SK-N-SH (cell line): ENCODE measurements at regions not wholly inside any gene's neighbourhood (a gene's known extent, or its start where the extent isn't known, plus 50 kb on each side); places are given as distances from the start of the nearest gene placed in this dataset.
A peak's percentile ranks its signal among the peaks of the same experiment; 100 is the strongest.

Source experiments
- CTCF ChIA-PET: fragments of 300-600, 350-600 bp; formaldehyde crosslinking; extraction: SDS; loops from one replicate; lab custom pipeline; 2021; lab: Yijun Ruan, JAX
- POLR2A ChIA-PET: fragments of 350-600 bp; sonication (Branson Sonifier 250); formaldehyde crosslinking; extraction: SDS; loops from one replicate; lab custom pipeline; 2020; ENCODE audit warnings: antibody characterized with exemption, inconsistent platforms; lab: Yijun Ruan, JAX
- DNase-seq: peaks from one replicate; pipeline ENCODE4 v3.0.0; 2012
- H2AFZ ChIP-seq: fragments of 200-600 bp; sonication (generic); 2 replicates; pipeline ENCODE4 v1.8.1; 2016; ENCODE audit warnings: antibody characterized with exemption, mild to moderate bottlenecking, low read depth
- H3F3A ChIP-seq: fragments of 200-600 bp; sonication (generic); replicated peaks from 2 replicates; pipeline ENCODE3; 2016; ENCODE audit warnings: antibody characterized with exemption, mild to moderate bottlenecking; ENCODE audit not compliant: insufficient read depth
- H3K27ac ChIP-seq, 2 experiments: fragments of 200-500 bp in 1 of 2; fragments of 200-600 bp in 1 of 2; sonication (Bioruptor generic) in 1 of 2; sonication (generic), shearing (Covaris generic) in 1 of 2; 2 replicates each; pipeline versions ENCODE4 v1.5.1 to v1.6.1; 2014 to 2016; ENCODE audit warnings: low read depth in 2 of 2, inconsistent platforms in 1 of 2, low read length in 1 of 2, mild to moderate bottlenecking in 1 of 2, mixed read lengths in 1 of 2
- H3K27me3 ChIP-seq: fragments of 200-600 bp; sonication (generic), shearing (Covaris generic); 2 replicates; pipeline ENCODE4 v1.6.1; 2016; ENCODE audit warnings: mixed run types; ENCODE audit not compliant: insufficient read depth
- H3K36me3 ChIP-seq, 2 experiments: fragments of 200-500 bp in 1 of 2; fragments of 200-600 bp in 1 of 2; sonication (Bioruptor generic) in 1 of 2; sonication (generic) in 1 of 2; replicated peaks in 1 of 2; 2 replicates each; pipeline versions ENCODE3 to v1.5.1; 2014 to 2016; ENCODE audit warnings: low read length in 1 of 2, mild to moderate bottlenecking in 1 of 2; ENCODE audit not compliant: insufficient read depth in 2 of 2, control insufficient read depth in 1 of 2
- H3K4me1 ChIP-seq, 2 experiments: fragments of 200-500 bp in 1 of 2; fragments of 200-600 bp in 1 of 2; sonication (Bioruptor generic) in 1 of 2; sonication (generic), shearing (Covaris generic) in 1 of 2; 2 replicates each; pipeline versions ENCODE4 v1.5.1 to v1.6.1; 2014 to 2016; ENCODE audit warnings: low read depth in 1 of 2, low read length in 1 of 2, mixed run types in 1 of 2; ENCODE audit not compliant: insufficient read depth in 2 of 2, control insufficient read depth in 1 of 2
- H3K4me2 ChIP-seq: fragments of 200-600 bp; sonication (generic), shearing (Covaris generic); 2 replicates; pipeline ENCODE4 v1.6.1; 2017; ENCODE audit warnings: mixed run types
- H3K4me3 ChIP-seq, 2 experiments: fragments of 200-500 bp in 1 of 2; fragments of 200-600 bp in 1 of 2; sonication (Bioruptor generic) in 1 of 2; sonication (generic), shearing (Covaris generic) in 1 of 2; 2 replicates each; pipeline versions ENCODE4 v1.5.1 to v1.8.1; 2014 to 2016; ENCODE audit warnings: low read depth in 2 of 2, inconsistent platforms in 1 of 2, low read length in 1 of 2, mild to moderate bottlenecking in 1 of 2, mixed read lengths in 1 of 2, moderate library complexity in 1 of 2
- H3K79me2 ChIP-seq: fragments of 200-600 bp; sonication (generic); 2 replicates; pipeline ENCODE4 v1.8.1; 2017; ENCODE audit warnings: mild to moderate bottlenecking; ENCODE audit not compliant: insufficient read depth
- H3K9ac ChIP-seq: fragments of 200-600 bp; sonication (generic); 2 replicates; pipeline ENCODE4 v1.6.1; 2017; ENCODE audit warnings: mixed run types
- H3K9me2 ChIP-seq: fragments of 200-600 bp; sonication (generic); 2 replicates; pipeline ENCODE4 v1.6.1; 2017; ENCODE audit warnings: mixed run types
- H3K9me3 ChIP-seq: fragments of 200-600 bp; sonication (generic); 2 replicates; pipeline ENCODE4 v1.6.1; 2017; ENCODE audit warnings: mixed run types, mild to moderate bottlenecking, moderate library complexity
- H4K20me1 ChIP-seq: fragments of 200-600 bp; sonication (generic); 2 replicates; pipeline ENCODE4 v1.6.1; 2017; ENCODE audit warnings: mild to moderate bottlenecking, mixed run types; ENCODE audit not compliant: insufficient read depth
- ELF1 ChIP-seq: IDR thresholded peaks from 2 replicates; pipeline ENCODE4 v1.4.0; 2012
- EZH2phosphoT487 ChIP-seq: fragments of 200-600 bp; sonication (generic); IDR thresholded peaks from 2 replicates; pipeline ENCODE4 v1.6.1; 2017; ENCODE audit warnings: low read depth, mixed run types, mild to moderate bottlenecking, antibody characterized with exemption, moderate library complexity, borderline replicate concordance
- FOXM1 ChIP-seq: IDR thresholded peaks from 2 replicates; pipeline ENCODE4 v1.4.0; 2012; ENCODE audit warnings: low read depth, mild to moderate bottlenecking
- GABPA ChIP-seq: IDR thresholded peaks from 2 replicates; pipeline ENCODE4 v1.4.0; 2012; ENCODE audit warnings: low read depth, mild to moderate bottlenecking
- GATA2 ChIP-seq: sonication (generic); formaldehyde crosslinking; IDR thresholded peaks from 2 replicates; pipeline ENCODE4 v1.5.0; 2020; ENCODE audit warnings: mild to moderate bottlenecking, missing genetic modification reagents
- MEF2A ChIP-seq: IDR thresholded peaks from 2 replicates; pipeline ENCODE4 v1.4.0; 2012; ENCODE audit warnings: low read depth, borderline replicate concordance
- POLR2AphosphoS5 ChIP-seq: IDR thresholded peaks from 2 replicates; pipeline ENCODE4 v1.6.1; 2012; ENCODE audit warnings: low read depth, low read length
- RXRA ChIP-seq: IDR thresholded peaks from 2 replicates; pipeline ENCODE4 v1.4.0; 2012; ENCODE audit warnings: low read depth, mild to moderate bottlenecking, borderline replicate concordance
- SIN3A ChIP-seq: IDR thresholded peaks from 2 replicates; pipeline ENCODE4 v1.6.1; 2012; ENCODE audit warnings: low read depth, mild to moderate bottlenecking, low read length, moderate library complexity, borderline replicate concordance
- TAF1 ChIP-seq: IDR thresholded peaks from 2 replicates; pipeline ENCODE4 v1.6.1; 2012; ENCODE audit warnings: low read depth, mild to moderate bottlenecking, low read length, moderate library complexity, borderline replicate concordance
- USF1 ChIP-seq: IDR thresholded peaks from 2 replicates; pipeline ENCODE4 v1.4.0; 2012; ENCODE audit warnings: low read depth, borderline replicate concordance
- USF2 ChIP-seq: fragments of 150-350 bp; IDR thresholded peaks from 2 replicates; pipeline ENCODE4 v1.6.1; 2017; ENCODE audit warnings: antibody characterized with exemption, low read length, low read depth, borderline replicate concordance
- ZBTB33 ChIP-seq: IDR thresholded peaks from 2 replicates; pipeline ENCODE4 v1.4.0; 2012; ENCODE audit warnings: low read depth, borderline replicate concordance
- WGBS: methylation state at CpG from one replicate; pipeline ENCODE4 v1.1.6; 2017; ENCODE audit warnings: low lambda C conversion rate; 5-methylcytosine and 5-hydroxymethylcytosine counted together

GRCh38 chr9:108441726-108442125, 414.1 kb downstream of the ACTL7B start:
- Histone ChIP-seq H3K9me3 (no peaks in the 10 kb centered on the region), H4K20me1 (no peaks in the 10 kb centered on the region), H3K4me2 (no peak overlapping the region), H3K79me2 (no peaks in the 10 kb centered on the region), H3K4me1 (peaks cover 0 to 26% of the 10 kb centered on the region in 2 experiments), H3K27ac (peak overlapping the region in 1 of 2 experiments; percentile 99; a peak in 1 of 4 replicates), H2AFZ (no peak overlapping the region), H3K9me2 (no peaks in the 10 kb centered on the region), H3K4me3 (no peak overlapping the region), H3K27me3 (no peaks in the 10 kb centered on the region), H3K36me3 (no peaks in the 10 kb centered on the region), H3K9ac (no peak overlapping the region), H3F3A (peaks cover 45% of the 10 kb centered on the region)
- ChIA-PET POLR2A (no interaction called here), CTCF (no interaction called here)
- TF ChIP-seq MEF2A = no peak
- TF ChIP-seq RXRA = no peak
- no peak for TF ChIP-seq FOXM1
- no peak for TF ChIP-seq ELF1
- no peak for TF ChIP-seq SIN3A
- no peak for DNase-seq

GRCh38 chr9:108441251-108441650, 414.5 kb downstream of the ACTL7B start:
- Histone ChIP-seq H3K4me3 (no peak overlapping the region), H3F3A (peaks cover 45% of the 10 kb centered on the region), H3K27me3 (no peaks in the 10 kb centered on the region), H3K4me2 (no peak overlapping the region), H3K36me3 (no peaks in the 10 kb centered on the region), H3K9ac (no peak overlapping the region), H3K9me3 (no peaks in the 10 kb centered on the region), H3K4me1 (peaks cover 0 to 26% of the 10 kb centered on the region in 2 experiments), H3K79me2 (no peaks in the 10 kb centered on the region), H4K20me1 (no peaks in the 10 kb centered on the region), H3K27ac (peak overlapping the region in 1 of 2 experiments; percentile 18; a peak in 1 of 4 replicates), H2AFZ (no peak overlapping the region), H3K9me2 (no peaks in the 10 kb centered on the region)
- TF ChIP-seq ZBTB33 (no peak), USF1 (no peak), MEF2A (no peak), GATA2 (CRISPR knock-in tag) (no peak), GABPA (no peak), POLR2AphosphoS5 (no peak), USF2 (no peak), TAF1 (no peak), EZH2phosphoT487 (no peak)
- POLR2A ChIA-PET = no interaction called here
- DNase-seq = no peak
- CTCF ChIA-PET = interaction anchor here (0.6 kb wide), 1 partner anchor 957 kb away, joined by 3 read pairs; no protein-coding TSS in a partner anchor
- 77% methylated on average over 3 of the region's 3 CpGs for WGBS
